GM23338 (cell line): ENCODE measurements at regions not wholly inside any gene's neighbourhood (a gene's known extent, or its start where the extent isn't known, plus 50 kb on each side); places are given as distances from the start of the nearest gene placed in this dataset.

Source experiments
- ATAC-seq: fragments of 200-7000 bp; cut with Tn5 transposase; 3 replicates; pipeline ENCODE4 v1.9.1; 2020
- DNase-seq: peaks from one replicate; pipeline ENCODE4 v3.0.0-alpha.2; 2015; ENCODE audit warnings: low spot score
- H2AFZ ChIP-seq: fragments of 200-600 bp; sonication (generic); 2 replicates; pipeline ENCODE4 v1.8.0; 2016; ENCODE audit warnings: antibody characterized with exemption, mild to moderate bottlenecking, moderate library complexity
- H3F3A ChIP-seq: fragments of 200-600 bp; sonication (generic); replicated peaks from 2 replicates; pipeline ENCODE4 v1.8.0; 2017; ENCODE audit warnings: antibody characterized with exemption, mixed run types, low read depth
- H3K27ac ChIP-seq: fragments of 200-600 bp; sonication (generic); 2 replicates; pipeline ENCODE4 v1.6.1; 2016; ENCODE audit warnings: low read depth
- H3K27me3 ChIP-seq: fragments of 200-600 bp; sonication (generic); 2 replicates; pipeline ENCODE4 v1.8.0; 2016; ENCODE audit warnings: mild to moderate bottlenecking, mixed run types, moderate library complexity; ENCODE audit not compliant: insufficient read depth
- H3K36me3 ChIP-seq: fragments of 200-600 bp; sonication (generic); 2 replicates; pipeline ENCODE4 v1.8.0; 2016; ENCODE audit warnings: mild to moderate bottlenecking; ENCODE audit not compliant: insufficient read depth
- H3K4me1 ChIP-seq: fragments of 200-600 bp; sonication (generic); 2 replicates; pipeline ENCODE4 v1.8.0; 2016; ENCODE audit warnings: mild to moderate bottlenecking, moderate library complexity; ENCODE audit not compliant: insufficient read depth
- H3K4me2 ChIP-seq: fragments of 200-600 bp; sonication (generic); 2 replicates; pipeline ENCODE4 v1.7.1; 2017; ENCODE audit warnings: mixed run types
- H3K4me3 ChIP-seq: fragments of 200-600 bp; sonication (generic); 2 replicates; pipeline ENCODE4 v1.6.1; 2016; ENCODE audit warnings: mixed run types
- H3K79me2 ChIP-seq: fragments of 200-600 bp; sonication (generic); replicated peaks from 2 replicates; pipeline ENCODE4 v1.8.0; 2017; ENCODE audit warnings: mild to moderate bottlenecking; ENCODE audit not compliant: insufficient read depth
- H3K9me2 ChIP-seq: fragments of 200-600 bp; sonication (generic); 2 replicates; pipeline ENCODE4 v1.8.0; 2017; ENCODE audit not compliant: insufficient read depth
- H4K20me1 ChIP-seq: fragments of 200-600 bp; sonication (generic); replicated peaks from 2 replicates; pipeline ENCODE4 v1.8.0; 2017; ENCODE audit warnings: mild to moderate bottlenecking; ENCODE audit not compliant: insufficient read depth
- H3K27ac Mint-ChIP-seq: 2 replicates; pipeline ENCODE4 v1.8.0; 2020; ENCODE audit warnings: inconsistent platforms, mild to moderate bottlenecking, moderate library complexity, mixed read lengths
- H3K27me3 Mint-ChIP-seq: 3 replicates; pipeline ENCODE4 v1.8.0; 2022; ENCODE audit warnings: low read depth, mild to moderate bottlenecking, moderate library complexity, mixed read lengths, inconsistent platforms; ENCODE audit not compliant: insufficient read depth, poor library complexity
- H3K36me3 Mint-ChIP-seq: 3 replicates; pipeline ENCODE4 v1.8.0; 2021; ENCODE audit warnings: low read depth, mild to moderate bottlenecking, inconsistent platforms, moderate library complexity, mixed read lengths
- H3K4me1 Mint-ChIP-seq: 3 replicates; pipeline ENCODE4 v1.8.0; 2020; ENCODE audit warnings: mild to moderate bottlenecking, inconsistent platforms, mixed read lengths
- H3K4me3 Mint-ChIP-seq: 3 replicates; pipeline ENCODE4 v1.8.0; 2021; ENCODE audit warnings: moderate library complexity, mild to moderate bottlenecking, inconsistent platforms, mixed read lengths
- H3K9me3 Mint-ChIP-seq: 3 replicates; pipeline ENCODE4 v1.8.0; 2020; ENCODE audit warnings: moderate library complexity, mild to moderate bottlenecking, inconsistent platforms, mixed read lengths
- CREB1 ChIP-seq: fragments of 250-450 bp; sonication (Bioruptor Pico); IDR thresholded peaks from 2 replicates; pipeline ENCODE4 v1.5.0; 2020; ENCODE audit warnings: low read depth, mild to moderate bottlenecking, moderate library complexity
- CTCF ChIP-seq, 2 experiments: fragments of 200-600 bp in 1 of 2; sonication (generic) in 1 of 2; conservative IDR thresholded peaks; 2 replicates each; pipeline versions ENCODE4 v1.5.1 to v1.6.1; 2016 to 2017; ENCODE audit warnings: antibody characterized with exemption in 2 of 2, low read depth in 2 of 2, mild to moderate bottlenecking in 2 of 2, moderate library complexity in 1 of 2
- ETS1 ChIP-seq: IDR thresholded peaks from 2 replicates; pipeline ENCODE4 v1.6.1; 2016; ENCODE audit warnings: antibody characterized with exemption
- EZH2 ChIP-seq: fragments of 200-600 bp; sonication (generic); IDR thresholded peaks from one replicate; pipeline ENCODE4 v1.8.0; 2017; ENCODE audit warnings: antibody characterized with exemption, mild to moderate bottlenecking, low read depth; ENCODE audit not compliant: unreplicated experiment
- EZH2phosphoT487 ChIP-seq: fragments of 200-600 bp; sonication (generic); IDR thresholded peaks from one replicate; pipeline ENCODE4 v1.8.1; 2018; ENCODE audit warnings: antibody characterized with exemption; ENCODE audit not compliant: unreplicated experiment
- JUNB ChIP-seq: IDR thresholded peaks from one replicate; pipeline ENCODE4 v1.6.1; 2016; ENCODE audit warnings: antibody characterized with exemption; ENCODE audit not compliant: unreplicated experiment
- NANOG ChIP-seq: IDR thresholded peaks from 2 replicates; pipeline ENCODE4 v1.6.1; 2016; ENCODE audit warnings: antibody characterized with exemption, borderline replicate concordance
- POLR2AphosphoS5 ChIP-seq: IDR thresholded peaks from 2 replicates; pipeline ENCODE4 v1.6.1; 2016; ENCODE audit warnings: antibody characterized with exemption, low read depth
- REST ChIP-seq: IDR thresholded peaks from one replicate; pipeline ENCODE4 v1.6.1; 2018; ENCODE audit warnings: antibody characterized with exemption; ENCODE audit not compliant: unreplicated experiment
- STAT1 ChIP-seq: IDR thresholded peaks from one replicate; pipeline ENCODE4 v1.6.1; 2016; ENCODE audit warnings: antibody characterized with exemption; ENCODE audit not compliant: unreplicated experiment
- ZNF114 ChIP-seq: fragments of 250-450 bp; sonication (Bioruptor Pico); IDR thresholded peaks from 2 replicates; pipeline ENCODE4 v1.5.0; 2020; ENCODE audit warnings: mild to moderate bottlenecking, moderate library complexity
- ZNF331 ChIP-seq: fragments of 250-450 bp; sonication (Bioruptor Pico); IDR thresholded peaks from 2 replicates; pipeline ENCODE4 v1.5.0; 2020; ENCODE audit warnings: low read depth, mild to moderate bottlenecking, moderate library complexity
- TF ChIP-seq, protein P1 (sequence below): fragments of 250-450 bp; sonication (Bioruptor Pico); IDR thresholded peaks from 2 replicates; pipeline ENCODE4 v1.5.0; 2020; ENCODE audit warnings: mild to moderate bottlenecking, moderate library complexity

- peaks cover 9% of the 10 kb centered on the region; the same call in 2 of the 3 replicates for H3K4me1 Mint-ChIP-seq
- ATAC-seq (no peak), DNase-seq (no peak)
- H2AFZ ChIP-seq = peak overlapping the region; percentile 20; the same call in 1 of the 2 replicates
- no peak overlapping the region for H3K27ac ChIP-seq
- no peaks in the 10 kb centered on the region for H3K27me3 Mint-ChIP-seq
- H3K9me3 Mint-ChIP-seq = no peaks in the 10 kb centered on the region
- H3K79me2 ChIP-seq = no peaks in the 10 kb centered on the region
- no peaks in the 10 kb centered on the region for H4K20me1 ChIP-seq
- no peak overlapping the region for H3K4me2 ChIP-seq
- no peak overlapping the region for H3K4me3 Mint-ChIP-seq
- H3K27ac Mint-ChIP-seq = no peak overlapping the region
- TF ChIP-seq, protein P1, sequence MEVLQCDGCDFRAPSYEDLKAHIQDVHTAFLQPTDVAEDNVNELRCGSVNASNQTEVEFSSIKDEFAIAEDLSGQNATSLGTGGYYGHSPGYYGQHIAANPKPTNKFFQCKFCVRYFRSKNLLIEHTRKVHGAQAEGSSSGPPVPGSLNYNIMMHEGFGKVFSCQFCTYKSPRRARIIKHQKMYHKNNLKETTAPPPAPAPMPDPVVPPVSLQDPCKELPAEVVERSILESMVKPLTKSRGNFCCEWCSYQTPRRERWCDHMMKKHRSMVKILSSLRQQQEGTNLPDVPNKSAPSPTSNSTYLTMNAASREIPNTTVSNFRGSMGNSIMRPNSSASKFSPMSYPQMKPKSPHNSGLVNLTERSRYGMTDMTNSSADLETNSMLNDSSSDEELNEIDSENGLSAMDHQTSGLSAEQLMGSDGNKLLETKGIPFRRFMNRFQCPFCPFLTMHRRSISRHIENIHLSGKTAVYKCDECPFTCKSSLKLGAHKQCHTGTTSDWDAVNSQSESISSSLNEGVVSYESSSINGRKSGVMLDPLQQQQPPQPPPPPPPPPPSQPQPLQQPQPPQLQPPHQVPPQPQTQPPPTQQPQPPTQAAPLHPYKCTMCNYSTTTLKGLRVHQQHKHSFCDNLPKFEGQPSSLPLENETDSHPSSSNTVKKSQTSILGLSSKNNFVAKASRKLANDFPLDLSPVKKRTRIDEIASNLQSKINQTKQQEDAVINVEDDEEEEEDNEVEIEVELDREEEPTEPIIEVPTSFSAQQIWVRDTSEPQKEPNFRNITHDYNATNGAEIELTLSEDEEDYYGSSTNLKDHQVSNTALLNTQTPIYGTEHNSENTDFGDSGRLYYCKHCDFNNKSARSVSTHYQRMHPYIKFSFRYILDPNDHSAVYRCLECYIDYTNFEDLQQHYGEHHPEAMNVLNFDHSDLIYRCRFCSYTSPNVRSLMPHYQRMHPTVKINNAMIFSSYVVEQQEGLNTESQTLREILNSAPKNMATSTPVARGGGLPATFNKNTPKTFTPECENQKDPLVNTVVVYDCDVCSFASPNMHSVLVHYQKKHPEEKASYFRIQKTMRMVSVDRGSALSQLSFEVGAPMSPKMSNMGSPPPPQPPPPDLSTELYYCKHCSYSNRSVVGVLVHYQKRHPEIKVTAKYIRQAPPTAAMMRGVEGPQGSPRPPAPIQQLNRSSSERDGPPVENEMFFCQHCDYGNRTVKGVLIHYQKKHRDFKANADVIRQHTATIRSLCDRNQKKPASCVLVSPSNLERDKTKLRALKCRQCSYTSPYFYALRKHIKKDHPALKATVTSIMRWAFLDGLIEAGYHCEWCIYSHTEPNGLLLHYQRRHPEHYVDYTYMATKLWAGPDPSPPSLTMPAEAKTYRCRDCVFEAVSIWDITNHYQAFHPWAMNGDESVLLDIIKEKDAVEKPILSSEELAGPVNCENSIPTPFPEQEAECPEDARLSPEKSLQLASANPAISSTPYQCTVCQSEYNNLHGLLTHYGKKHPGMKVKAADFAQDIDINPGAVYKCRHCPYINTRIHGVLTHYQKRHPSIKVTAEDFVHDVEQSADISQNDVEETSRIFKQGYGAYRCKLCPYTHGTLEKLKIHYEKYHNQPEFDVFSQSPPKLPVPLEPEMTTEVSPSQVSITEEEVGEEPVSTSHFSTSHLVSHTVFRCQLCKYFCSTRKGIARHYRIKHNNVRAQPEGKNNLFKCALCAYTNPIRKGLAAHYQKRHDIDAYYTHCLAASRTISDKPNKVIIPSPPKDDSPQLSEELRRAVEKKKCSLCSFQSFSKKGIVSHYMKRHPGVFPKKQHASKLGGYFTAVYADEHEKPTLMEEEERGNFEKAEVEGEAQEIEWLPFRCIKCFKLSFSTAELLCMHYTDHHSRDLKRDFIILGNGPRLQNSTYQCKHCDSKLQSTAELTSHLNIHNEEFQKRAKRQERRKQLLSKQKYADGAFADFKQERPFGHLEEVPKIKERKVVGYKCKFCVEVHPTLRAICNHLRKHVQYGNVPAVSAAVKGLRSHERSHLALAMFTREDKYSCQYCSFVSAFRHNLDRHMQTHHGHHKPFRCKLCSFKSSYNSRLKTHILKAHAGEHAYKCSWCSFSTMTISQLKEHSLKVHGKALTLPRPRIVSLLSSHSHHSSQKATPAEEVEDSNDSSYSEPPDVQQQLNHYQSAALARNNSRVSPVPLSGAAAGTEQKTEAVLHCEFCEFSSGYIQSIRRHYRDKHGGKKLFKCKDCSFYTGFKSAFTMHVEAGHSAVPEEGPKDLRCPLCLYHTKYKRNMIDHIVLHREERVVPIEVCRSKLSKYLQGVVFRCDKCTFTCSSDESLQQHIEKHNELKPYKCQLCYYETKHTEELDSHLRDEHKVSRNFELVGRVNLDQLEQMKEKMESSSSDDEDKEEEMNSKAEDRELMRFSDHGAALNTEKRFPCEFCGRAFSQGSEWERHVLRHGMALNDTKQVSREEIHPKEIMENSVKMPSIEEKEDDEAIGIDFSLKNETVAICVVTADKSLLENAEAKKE = no peak
- TF ChIP-seq EZH2 (no peak), POLR2AphosphoS5 (no peak), ETS1 (no peak), CREB1 (no peak), REST (no peak), JUNB (no peak), ZNF331 (CRISPR knock-in tag) (no peak), ZNF114 (no peak), CTCF (conservative IDR thresholded peaks at IDR 0.05; ENCODE audit: low read depth in 2 of 2) (no peak), STAT1 (no peak), NANOG (no peak), EZH2phosphoT487 (no peak)
- H3F3A ChIP-seq = no peaks in the 10 kb centered on the region
- H3K4me1 ChIP-seq = peaks cover 7% of the 10 kb centered on the region; the same call in 1 of the 2 replicates
- no peaks in the 10 kb centered on the region for H3K9me2 ChIP-seq
- H3K27me3 ChIP-seq = no peaks in the 10 kb centered on the region
- no peaks in the 10 kb centered on the region for H3K36me3 Mint-ChIP-seq
- H3K4me3 ChIP-seq = no peak overlapping the region
- no peaks in the 10 kb centered on the region for H3K36me3 ChIP-seq
Observed at GRCh38 chr12:42786400-42787148, 197.0 kb upstream of the PRICKLE1 start.
